ENCODE measurements at regions not wholly inside any gene's neighbourhood (a gene's known extent, or its start where the extent isn't known, plus 50 kb on each side); places are given as distances from the start of the nearest gene placed in this dataset.

DNA sequence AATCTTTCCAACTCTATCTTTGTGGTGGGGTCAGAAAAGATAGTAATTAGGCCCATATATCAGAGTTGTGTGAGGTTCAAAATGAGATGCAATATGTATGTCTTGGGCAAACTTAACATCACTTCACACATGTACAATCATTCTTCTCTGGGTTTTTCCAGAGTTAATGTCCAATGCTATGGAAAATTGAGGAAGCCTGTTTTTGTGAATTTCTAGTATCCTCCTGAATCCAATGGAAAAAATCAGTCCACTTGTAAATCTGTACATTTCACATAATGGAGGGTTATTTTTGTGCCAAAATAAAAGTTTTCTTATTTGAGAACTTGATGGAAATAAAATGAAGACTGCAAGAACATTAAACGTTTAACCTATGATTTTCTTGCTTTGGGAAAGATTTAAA is 155.6 kb upstream of the SEMA6A start:
- no peak for TF ChIP-seq POLR2AphosphoS5 (IDR thresholded peaks at IDR 0.05; ENCODE audit: low read depth, low read length)
- TF ChIP-seq POLR2A (IDR thresholded peaks at IDR 0.05; ENCODE audit: low read depth, low read length) = no peak
